Mesothelial cell of epicardium (in vitro differentiated cells): ENCODE measurements at regions not wholly inside any gene's neighbourhood (a gene's known extent, or its start where the extent isn't known, plus 50 kb on each side); places are given as distances from the start of the nearest gene placed in this dataset.

Experiments
- DNase-seq, 2 experiments: peaks; one replicate each; pipeline ENCODE4 v3.0.0; 2021; ENCODE audit warnings: low spot score in 2 of 2; ENCODE audit not compliant: unreplicated experiment in 2 of 2
- H3K27ac Mint-ChIP-seq: 2 replicates; pipeline ENCODE4 v1.8.0; 2021; ENCODE audit warnings: mixed read lengths
- H3K27me3 Mint-ChIP-seq: 2 replicates; pipeline ENCODE4 v1.8.0; 2021; ENCODE audit warnings: low read depth, mixed read lengths
- H3K36me3 Mint-ChIP-seq: 2 replicates; pipeline ENCODE4 v1.8.0; 2021; ENCODE audit warnings: mixed read lengths
- H3K4me1 Mint-ChIP-seq: 2 replicates; pipeline ENCODE4 v1.8.0; 2021; ENCODE audit warnings: mixed read lengths
- H3K4me3 Mint-ChIP-seq: 2 replicates; pipeline ENCODE4 v1.8.0; 2021; ENCODE audit warnings: mild to moderate bottlenecking, moderate library complexity, mixed read lengths
- H3K9me3 Mint-ChIP-seq: 2 replicates; pipeline ENCODE4 v1.8.0; 2021; ENCODE audit warnings: mixed read lengths
- TF ChIP-seq, protein P1 (sequence below): fragments of 200-600 bp; sonication (generic); IDR thresholded peaks from one replicate; pipeline ENCODE4 v1.5.0; 2021; ENCODE audit warnings: antibody characterized with exemption; ENCODE audit not compliant: unreplicated experiment

- no peak for DNase-seq
- Mint-ChIP-seq H3K9me3 (peaks cover 20% of the 10 kb centered on the region), H3K4me3 (no peak overlapping the region), H3K36me3 (no peaks in the 10 kb centered on the region), H3K27me3 (no peaks in the 10 kb centered on the region), H3K27ac (no peak overlapping the region), H3K4me1 (no peaks in the 10 kb centered on the region)
- TF ChIP-seq, protein P1, sequence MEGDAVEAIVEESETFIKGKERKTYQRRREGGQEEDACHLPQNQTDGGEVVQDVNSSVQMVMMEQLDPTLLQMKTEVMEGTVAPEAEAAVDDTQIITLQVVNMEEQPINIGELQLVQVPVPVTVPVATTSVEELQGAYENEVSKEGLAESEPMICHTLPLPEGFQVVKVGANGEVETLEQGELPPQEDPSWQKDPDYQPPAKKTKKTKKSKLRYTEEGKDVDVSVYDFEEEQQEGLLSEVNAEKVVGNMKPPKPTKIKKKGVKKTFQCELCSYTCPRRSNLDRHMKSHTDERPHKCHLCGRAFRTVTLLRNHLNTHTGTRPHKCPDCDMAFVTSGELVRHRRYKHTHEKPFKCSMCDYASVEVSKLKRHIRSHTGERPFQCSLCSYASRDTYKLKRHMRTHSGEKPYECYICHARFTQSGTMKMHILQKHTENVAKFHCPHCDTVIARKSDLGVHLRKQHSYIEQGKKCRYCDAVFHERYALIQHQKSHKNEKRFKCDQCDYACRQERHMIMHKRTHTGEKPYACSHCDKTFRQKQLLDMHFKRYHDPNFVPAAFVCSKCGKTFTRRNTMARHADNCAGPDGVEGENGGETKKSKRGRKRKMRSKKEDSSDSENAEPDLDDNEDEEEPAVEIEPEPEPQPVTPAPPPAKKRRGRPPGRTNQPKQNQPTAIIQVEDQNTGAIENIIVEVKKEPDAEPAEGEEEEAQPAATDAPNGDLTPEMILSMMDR: no peak
These were observed 941.4 kb upstream of the MAN1A1 start for GRCh38 chr6:120290964-120291363.

GRCh38 chr6:120282005-120282404, 932.4 kb upstream of the MAN1A1 start:
- H3K4me3 Mint-ChIP-seq: no peak overlapping the region
- no peaks in the 10 kb centered on the region for H3K27me3 Mint-ChIP-seq
- no peak overlapping the region for H3K27ac Mint-ChIP-seq
- no peaks in the 10 kb centered on the region for H3K36me3 Mint-ChIP-seq
- TF ChIP-seq, protein P1: no peak
- DNase-seq: no peak
- peaks cover 4% of the 10 kb centered on the region for H3K4me1 Mint-ChIP-seq
- H3K9me3 Mint-ChIP-seq: no peaks in the 10 kb centered on the region

GRCh38 chr6:120279466-120280167, 930.1 kb upstream of the MAN1A1 start:
- DNase-seq: no peak
- no peaks in the 10 kb centered on the region for H3K36me3 Mint-ChIP-seq
- no peaks in the 10 kb centered on the region for H3K9me3 Mint-ChIP-seq
- H3K27me3 Mint-ChIP-seq: no peaks in the 10 kb centered on the region
- TF ChIP-seq, protein P1: no peak
- no peak overlapping the region for H3K4me3 Mint-ChIP-seq
- no peak overlapping the region for H3K27ac Mint-ChIP-seq
- peaks cover 4% of the 10 kb centered on the region for H3K4me1 Mint-ChIP-seq

DNA sequence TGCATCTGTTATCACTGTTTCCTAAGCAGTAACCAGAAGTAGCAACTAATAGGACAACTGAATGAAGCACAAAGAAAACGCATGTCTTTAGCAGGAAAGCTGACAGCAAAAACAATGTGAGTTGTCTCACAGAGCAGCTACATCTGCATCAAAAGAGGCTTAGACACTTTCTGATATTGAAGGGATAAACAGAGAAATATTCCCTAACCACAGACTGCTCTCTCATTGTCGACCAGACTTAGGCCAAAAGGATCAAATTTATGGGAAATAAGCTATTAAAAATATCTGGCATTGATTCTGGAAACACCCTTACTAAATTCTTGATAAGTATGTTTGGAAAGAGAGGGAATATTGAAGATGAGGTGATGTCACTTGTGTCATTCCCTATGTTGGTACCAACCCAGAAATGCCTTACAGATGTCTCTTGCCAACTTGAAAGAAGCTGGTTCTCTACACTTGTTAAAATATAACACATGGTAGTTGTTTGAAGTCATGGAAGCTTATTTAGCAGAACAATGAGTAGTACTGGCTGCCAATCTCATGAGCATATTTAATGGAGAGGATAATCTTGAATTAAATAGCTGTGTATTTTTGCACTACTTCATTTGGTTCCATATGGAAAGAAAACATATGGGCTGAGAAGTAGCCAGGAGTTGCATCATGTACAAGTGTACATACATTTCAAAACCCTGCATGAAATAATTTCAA, 929.3 kb upstream of the MAN1A1 start:
- TF ChIP-seq, protein P1: no peak
- no peak for DNase-seq
- H3K4me3 Mint-ChIP-seq: no peak overlapping the region

DNA sequence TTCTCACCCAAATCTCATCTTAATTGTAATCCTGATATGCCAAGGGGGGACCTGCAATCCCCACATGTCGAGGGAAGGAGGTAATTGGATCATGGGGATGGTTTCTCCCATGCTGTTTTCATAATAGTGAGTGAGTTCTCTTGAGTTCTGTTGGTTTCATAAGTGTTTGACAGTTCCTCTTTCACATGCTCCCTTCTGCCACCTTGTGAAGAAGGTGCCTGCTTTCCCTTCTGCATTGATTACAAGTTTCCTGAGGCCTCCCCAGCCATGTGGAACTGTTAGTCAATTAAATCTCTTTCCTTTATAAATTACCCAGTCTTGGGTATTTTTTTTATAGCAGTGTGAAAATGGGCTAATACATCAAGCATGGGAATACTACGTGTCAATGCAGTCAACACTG, 925.0 kb upstream of the MAN1A1 start:
- no peak overlapping the region for H3K4me3 Mint-ChIP-seq
- no peak for DNase-seq
- TF ChIP-seq, protein P1: no peak
- H3K27ac Mint-ChIP-seq: no peak overlapping the region
- peaks cover 21% of the 10 kb centered on the region for H3K9me3 Mint-ChIP-seq
- no peaks in the 10 kb centered on the region for H3K36me3 Mint-ChIP-seq
- H3K4me1 Mint-ChIP-seq: peaks cover under 1% of the 10 kb centered on the region
- no peaks in the 10 kb centered on the region for H3K27me3 Mint-ChIP-seq

More for the DNA sequence above, 929.3 kb upstream of the MAN1A1 start:
- Mint-ChIP-seq H3K4me1 (peaks cover 4% of the 10 kb centered on the region), H3K36me3 (no peaks in the 10 kb centered on the region), H3K27me3 (no peaks in the 10 kb centered on the region), H3K27ac (no peak overlapping the region), H3K9me3 (no peaks in the 10 kb centered on the region)
